ENCODE measurements at regions not wholly inside any gene's neighbourhood (a gene's known extent, or its start where the extent isn't known, plus 50 kb on each side); places are given as distances from the start of the nearest gene placed in this dataset.

- no peak for DNase-seq
Observed at GRCh38 chr13:58542530-58542929, 911.0 kb downstream of the PCDH17 start.

- DNase-seq: no peak
Observed at GRCh38 chr13:58547419-58547818, 915.9 kb downstream of the PCDH17 start.

GRCh38 chr13:58566176-58566575 is 934.6 kb downstream of the PCDH17 start:
- no peak for DNase-seq

- no peak for DNase-seq
Observed at GRCh38 chr13:58573743-58574142, 942.2 kb downstream of the PCDH17 start.

DNA sequence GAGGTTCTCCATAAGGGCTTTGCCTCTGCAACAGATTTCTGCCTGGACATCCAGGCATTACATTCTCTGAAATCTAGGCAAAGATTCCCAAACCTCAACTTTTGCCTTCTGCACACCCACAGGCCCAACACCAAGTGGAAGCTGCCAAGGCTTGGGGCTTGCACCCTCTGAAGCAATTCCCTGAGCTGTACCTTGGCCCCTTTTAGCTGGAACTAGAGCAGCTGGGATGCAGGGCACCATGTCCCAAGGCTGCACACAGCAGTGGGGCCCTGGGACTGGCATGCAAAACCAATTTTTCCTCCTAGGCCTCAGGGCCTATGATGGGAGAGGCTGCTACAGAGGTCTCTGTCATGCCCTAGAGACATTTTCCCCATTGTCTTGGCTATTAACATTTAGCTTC is 943.2 kb downstream of the PCDH17 start:
- DNase-seq: no peak

DNA sequence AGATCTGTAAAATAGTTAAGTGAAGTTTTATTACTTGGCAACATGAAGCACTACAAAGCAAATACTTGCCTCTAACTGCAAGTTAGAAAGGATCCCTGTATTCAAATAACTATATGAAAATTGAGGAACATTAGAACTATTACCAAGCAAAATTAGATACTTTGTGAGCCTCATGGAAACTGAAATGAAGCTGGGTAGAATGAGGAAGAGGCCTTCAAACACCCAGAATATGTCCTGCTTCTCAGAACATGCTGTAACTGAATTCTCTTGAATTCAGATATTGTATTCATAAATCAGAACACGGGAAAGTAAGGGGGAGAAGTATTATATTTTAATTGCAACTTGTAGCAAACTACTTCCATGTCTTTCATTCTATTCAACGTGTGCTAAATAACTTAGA is 947.9 kb downstream of the PCDH17 start:
- DNase-seq: no peak

DNA sequence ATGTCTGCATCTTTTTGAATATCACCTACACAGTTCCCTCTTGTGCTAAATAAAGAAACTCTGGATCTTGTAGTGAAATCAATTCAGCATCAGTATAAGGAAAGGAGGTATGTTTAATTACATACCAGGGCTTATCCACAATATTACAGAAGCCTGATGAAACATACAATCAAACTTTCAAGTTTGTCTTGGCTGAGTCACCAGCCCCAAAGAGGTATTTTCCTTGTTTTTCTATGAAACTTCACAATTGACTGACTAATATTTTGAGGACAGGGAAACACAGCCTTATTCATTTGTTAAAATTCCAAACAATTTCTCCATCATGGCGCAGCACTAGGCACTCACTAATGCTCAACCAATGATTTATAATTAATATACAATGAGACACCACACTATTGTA is 952.4 kb downstream of the PCDH17 start:
- no peak for DNase-seq

DNA sequence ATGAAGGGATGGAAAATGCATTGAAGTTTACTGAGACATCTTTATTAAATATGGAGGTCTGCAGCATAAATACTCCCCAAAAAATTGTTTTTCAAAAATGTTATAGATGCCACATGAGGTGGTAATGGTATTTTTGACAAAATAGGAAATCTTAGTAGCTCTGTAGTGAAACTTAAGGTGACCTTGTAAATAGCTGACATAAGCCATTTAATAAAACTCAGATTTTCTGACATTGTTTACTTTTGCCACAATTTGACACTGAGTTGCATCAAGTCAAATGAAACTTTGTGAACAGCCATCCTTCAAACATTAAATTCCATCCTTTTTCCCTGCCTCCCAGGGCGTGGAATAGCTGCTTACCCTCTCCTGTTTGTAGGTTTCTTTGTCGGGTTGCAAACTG is 953.1 kb downstream of the PCDH17 start:
- no peak for DNase-seq

DNA sequence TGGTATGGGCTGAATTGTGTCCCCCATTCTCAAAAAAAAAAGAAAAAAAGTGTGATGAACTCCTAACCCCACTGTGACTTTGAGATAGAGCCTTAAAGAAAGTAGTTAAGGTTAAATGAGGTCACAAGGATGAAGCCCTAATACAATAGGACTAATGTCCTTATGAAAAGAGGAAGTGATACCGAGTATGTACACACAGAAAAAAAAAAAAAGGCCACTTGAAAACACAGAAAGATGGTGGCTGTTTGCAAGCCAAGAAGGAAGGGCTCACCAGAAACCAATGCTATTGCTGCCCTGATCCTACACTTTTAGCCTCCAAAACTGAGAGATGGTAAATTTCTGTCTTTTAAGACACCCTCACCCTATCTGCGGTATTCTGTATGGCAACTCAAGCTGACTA is 955.6 kb downstream of the PCDH17 start:
- no peak for DNase-seq

DNA sequence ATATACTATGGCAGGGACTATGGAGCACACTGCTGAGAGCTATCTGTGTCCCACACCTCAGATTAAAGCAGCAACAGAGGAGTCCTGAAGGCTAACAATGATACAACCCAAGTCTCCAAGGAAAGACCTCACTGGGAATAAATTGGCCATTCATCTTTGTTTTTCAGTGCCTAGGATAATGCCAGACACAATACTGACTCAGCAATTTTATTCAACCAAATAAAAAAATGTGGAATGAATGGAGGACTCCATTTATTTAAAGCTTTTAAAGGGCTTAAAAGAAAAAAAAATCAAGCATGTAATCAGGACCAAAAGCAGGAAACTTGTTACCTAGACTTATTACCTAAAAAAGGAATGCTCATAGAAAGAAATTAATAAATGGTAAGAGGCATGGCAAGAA is 960.5 kb downstream of the PCDH17 start:
- DNase-seq: no peak

DNA sequence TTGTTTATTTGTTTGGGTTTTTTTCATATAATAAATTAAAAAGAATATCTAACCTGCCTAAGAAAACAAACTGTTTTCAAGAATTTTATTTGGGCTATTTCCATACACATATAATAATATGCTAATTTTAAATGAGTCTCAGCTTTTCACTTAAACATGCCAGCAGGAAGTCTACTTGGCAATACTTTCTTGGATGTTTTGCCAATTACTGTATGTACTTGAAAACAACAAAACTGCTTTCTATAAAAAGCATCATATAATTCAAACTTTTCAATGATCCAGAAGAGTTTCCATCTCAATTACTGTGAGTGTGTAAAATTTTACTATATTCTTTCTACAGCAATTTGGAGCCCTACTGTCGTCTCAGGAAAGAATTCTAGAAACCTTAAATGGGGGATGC is 961.2 kb downstream of the PCDH17 start:
- no peak for DNase-seq

- no peak for DNase-seq
Observed at GRCh38 chr13:58594747-58595600, 963.4 kb downstream of the PCDH17 start.

DNA sequence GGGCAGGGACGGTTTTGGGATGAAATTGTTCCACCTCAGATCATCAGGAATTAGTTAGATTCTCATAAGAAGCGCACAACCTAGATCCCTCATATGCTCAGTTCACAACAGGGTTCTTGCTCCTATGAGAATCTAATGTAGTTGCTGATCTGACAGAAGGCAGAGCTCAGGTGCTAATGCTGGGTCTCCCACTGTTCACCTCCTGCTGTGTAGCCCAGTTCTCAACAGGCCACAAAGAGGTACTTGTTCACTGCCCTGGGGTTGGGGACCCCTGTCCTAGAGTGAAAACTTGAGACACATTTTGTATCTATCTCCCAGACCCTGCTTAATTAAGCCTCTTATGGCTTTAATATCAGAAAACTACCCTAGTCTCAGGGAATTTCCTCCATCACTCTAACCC is 966.0 kb downstream of the PCDH17 start:
- no peak for DNase-seq

DNA sequence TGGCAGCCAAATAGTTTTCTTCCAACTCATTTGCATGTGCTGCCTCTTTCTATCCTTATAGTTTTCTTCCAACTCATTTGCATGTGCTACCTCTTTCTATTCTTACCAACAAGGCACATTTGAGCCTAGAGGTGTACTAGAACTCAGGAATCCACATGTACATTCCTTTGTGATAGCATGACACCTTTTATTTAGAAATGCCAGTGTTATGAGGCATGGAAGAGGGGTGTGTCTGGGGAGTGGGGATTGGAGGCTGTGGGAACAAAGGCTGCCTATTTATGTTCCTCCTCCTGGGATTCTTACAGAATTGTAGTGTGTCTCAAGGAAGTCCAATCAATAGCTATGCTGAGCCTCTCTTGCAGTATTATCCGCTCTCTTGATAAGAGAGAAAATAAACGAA is 966.7 kb downstream of the PCDH17 start:
- no peak for DNase-seq

- no peak for DNase-seq
Observed at GRCh38 chr13:58611117-58611516, 979.6 kb downstream of the PCDH17 start.

DNA sequence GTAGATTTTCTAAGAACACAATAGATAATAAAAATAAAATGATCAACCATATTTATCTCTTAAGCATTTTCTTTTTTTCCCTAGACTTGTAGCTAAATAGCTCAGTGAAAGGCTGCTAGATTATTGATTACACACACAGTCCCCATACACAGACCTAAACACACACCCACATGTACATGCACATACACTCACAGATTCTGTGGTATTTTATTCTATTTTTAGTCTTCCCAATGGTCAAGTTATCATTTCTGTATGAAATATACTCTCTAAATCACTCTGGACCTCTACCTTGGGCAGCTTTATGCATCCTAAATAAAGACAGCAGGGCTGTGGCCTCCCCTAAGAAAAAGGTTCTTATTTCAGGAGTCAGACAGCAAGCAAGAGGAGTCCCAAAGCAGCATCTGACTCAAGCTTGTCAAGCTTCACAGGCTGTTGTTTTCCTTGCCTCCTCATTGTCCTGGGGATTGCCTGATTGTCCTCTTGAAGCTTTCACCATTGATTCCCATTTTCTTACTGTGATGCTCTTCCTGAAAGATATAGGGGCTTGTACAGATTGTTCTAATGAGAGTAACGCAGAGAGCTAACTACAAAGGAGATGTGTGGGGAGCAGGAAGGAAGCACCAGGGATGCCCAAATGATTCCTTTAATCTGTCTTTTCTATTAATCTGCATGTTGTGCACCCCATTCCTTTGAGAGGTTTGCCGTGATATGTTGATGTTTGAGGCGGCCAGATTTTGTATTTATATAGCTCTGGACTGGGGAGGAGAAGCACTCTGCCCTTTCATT is 986.5 kb downstream of the PCDH17 start:
- no peak for DNase-seq

DNA sequence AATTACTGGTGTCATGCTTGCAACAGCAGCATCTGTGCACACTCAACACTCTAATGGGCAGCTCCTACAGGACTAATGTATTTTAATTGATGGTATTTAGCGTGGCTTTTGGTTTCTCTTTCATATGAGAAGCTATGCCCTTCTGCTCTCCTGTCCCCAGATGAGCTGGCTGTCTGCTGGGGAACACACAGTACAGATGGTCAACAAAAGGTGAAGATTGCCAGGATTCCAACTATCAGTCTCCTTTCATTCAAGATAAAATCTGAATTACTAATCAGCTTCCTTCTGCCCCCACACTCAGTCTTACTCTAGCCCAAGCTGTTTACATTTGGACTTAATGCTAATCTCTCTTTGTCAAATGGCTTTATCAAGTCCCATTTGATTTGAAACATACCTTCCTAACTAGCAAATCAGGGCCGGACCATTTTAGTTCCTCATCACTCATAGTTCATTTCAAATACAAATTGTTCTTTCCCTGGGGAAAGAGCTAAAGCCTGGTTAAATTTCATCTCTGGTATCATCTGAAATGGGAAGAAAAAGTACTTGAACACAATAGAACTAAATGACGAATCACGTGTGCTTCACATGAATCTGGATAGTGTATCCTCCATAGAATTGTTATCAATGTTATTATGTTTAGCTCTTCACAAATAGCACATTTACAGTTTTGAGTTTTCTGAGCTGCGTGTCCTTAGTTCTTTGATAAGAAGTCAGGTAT is 988.0 kb downstream of the PCDH17 start:
- DNase-seq: no peak

- no peak for DNase-seq
Observed at GRCh38 chr13:58620176-58620575, 988.6 kb downstream of the PCDH17 start.

DNA sequence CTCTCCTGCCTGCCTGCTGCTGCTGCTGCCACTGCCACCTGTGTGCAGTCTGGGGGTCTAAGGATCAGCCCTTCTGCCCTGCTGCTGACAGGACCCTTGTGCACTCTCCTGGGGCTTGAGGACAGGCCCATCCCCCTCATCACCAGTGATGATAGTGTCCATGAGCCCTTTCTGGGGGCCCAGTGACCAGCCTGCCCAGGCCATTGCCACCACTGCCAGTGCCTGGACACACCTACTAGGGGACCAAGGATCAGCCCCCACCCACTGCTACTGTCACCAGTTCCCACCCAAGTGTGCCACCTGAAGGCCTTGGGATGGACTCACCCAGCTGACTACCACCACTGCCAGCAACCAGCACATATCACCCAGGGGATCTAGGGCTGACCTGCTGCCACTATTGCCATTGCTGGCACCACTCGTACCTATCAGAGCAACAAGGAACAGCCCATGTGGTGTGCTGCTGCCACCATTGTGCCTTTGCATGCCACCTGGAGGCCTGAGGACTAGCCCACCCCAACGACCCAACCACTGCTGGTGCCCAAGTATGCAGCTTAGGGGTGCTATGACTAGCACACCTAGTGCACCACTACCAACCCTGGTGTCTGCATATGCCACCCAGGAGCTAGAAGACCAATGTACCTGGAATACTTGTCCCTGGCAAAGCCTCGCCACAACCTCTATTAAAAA is 994.3 kb downstream of the PCDH17 start:
- DNase-seq: no peak

- DNase-seq: no peak
Observed at GRCh38 chr13:58630794-58631193, 999.2 kb downstream of the PCDH17 start.

- no peak for DNase-seq
Observed at GRCh38 chr13:58633226-58633625, 1001.7 kb downstream of the PCDH17 start.

DNA sequence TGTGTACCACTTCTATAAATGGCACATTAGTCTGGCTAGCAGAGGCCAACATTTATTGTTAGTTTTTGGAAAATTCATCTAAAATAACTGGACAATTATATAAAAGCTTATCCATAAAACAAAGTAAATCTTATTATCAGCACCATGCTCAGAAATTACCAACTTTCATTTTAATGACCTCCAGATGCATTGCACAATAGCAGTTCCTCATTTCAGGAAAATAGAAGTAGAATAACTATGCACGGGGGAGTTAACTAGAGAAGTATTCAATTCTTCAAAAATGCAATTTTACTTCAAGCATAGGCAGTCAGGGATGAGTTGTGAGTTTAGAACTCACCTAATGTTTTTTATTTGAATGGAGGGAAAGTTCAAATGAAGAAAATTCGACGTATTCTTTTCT is 1023.5 kb downstream of the PCDH17 start:
- no peak for DNase-seq

- no peak for DNase-seq
Observed at GRCh38 chr13:58660826-58661225, 1029.3 kb downstream of the PCDH17 start.
